Upper lobe of right lung (tissue), 1 donor: ENCODE measurements at regions not wholly inside any gene's neighbourhood (a gene's known extent, or its start where the extent isn't known, plus 50 kb on each side); places are given as distances from the start of the nearest gene placed in this dataset.

Experiments
- ATAC-seq: fragments of 200-7000 bp; cut with Tn5 transposase; one replicate; pipeline ENCODE4 v1.9.1; 2020; ENCODE audit warnings: mild to moderate bottlenecking, moderate library complexity
- DNase-seq: peaks from one replicate; pipeline ENCODE4 v3.0.0-alpha.2; 2020
- H3K27ac ChIP-seq: fragments of 200-600 bp; one replicate; pipeline ENCODE4 v1.8.0; 2022
- H3K27me3 ChIP-seq: fragments of 200-600 bp; one replicate; pipeline ENCODE4 v1.8.0; 2022; ENCODE audit warnings: mild to moderate bottlenecking
- H3K36me3 ChIP-seq: fragments of 200-600 bp; one replicate; pipeline ENCODE4 v1.8.0; 2022
- H3K4me1 ChIP-seq: fragments of 200-600 bp; one replicate; pipeline ENCODE4 v1.8.0; 2022
- H3K4me3 ChIP-seq: fragments of 200-600 bp; one replicate; pipeline ENCODE4 v1.8.0; 2022; ENCODE audit warnings: mild to moderate bottlenecking
- H3K9me3 ChIP-seq: fragments of 200-600 bp; one replicate; pipeline ENCODE4 v1.8.0; 2022
- CTCF ChIP-seq: fragments of 200-600 bp; IDR thresholded peaks from one replicate; pipeline ENCODE4 v1.8.0; 2022; ENCODE audit warnings: antibody characterized with exemption
- intact Hi-C: fragments of 100-400 bp; cut with DNase I; formaldehyde crosslinking; loops from one replicate; pipeline ENCODE4 v1.11.0; 2022
- donor health status: DM: no; HTN: yes; CAD: no; lungs with severe emphysema.

- Histone ChIP-seq H3K27me3 (no peaks in the 10 kb centered on the region), H3K4me1 (no peaks in the 10 kb centered on the region), H3K27ac (no peak overlapping the region), H3K4me3 (no peak overlapping the region), H3K36me3 (no peaks in the 10 kb centered on the region), H3K9me3 (no peaks in the 10 kb centered on the region)
- no peak for TF ChIP-seq CTCF
- ATAC-seq (no peak), DNase-seq (no peak)
- intact Hi-C loops = no loop called here
Measured at GRCh38 chr16:16884451-16884850, 505.5 kb downstream of the NPIPA7 start.

GRCh38 chr16:16887193-16887592 is 508.3 kb downstream of the NPIPA7 start:
- Histone ChIP-seq H3K4me3 (no peak overlapping the region), H3K27ac (no peak overlapping the region), H3K36me3 (no peaks in the 10 kb centered on the region), H3K9me3 (no peaks in the 10 kb centered on the region), H3K27me3 (no peaks in the 10 kb centered on the region), H3K4me1 (no peaks in the 10 kb centered on the region)
- intact Hi-C loops = no loop called here
- TF ChIP-seq CTCF = no peak
- ATAC-seq (no peak), DNase-seq (no peak)

DNA sequence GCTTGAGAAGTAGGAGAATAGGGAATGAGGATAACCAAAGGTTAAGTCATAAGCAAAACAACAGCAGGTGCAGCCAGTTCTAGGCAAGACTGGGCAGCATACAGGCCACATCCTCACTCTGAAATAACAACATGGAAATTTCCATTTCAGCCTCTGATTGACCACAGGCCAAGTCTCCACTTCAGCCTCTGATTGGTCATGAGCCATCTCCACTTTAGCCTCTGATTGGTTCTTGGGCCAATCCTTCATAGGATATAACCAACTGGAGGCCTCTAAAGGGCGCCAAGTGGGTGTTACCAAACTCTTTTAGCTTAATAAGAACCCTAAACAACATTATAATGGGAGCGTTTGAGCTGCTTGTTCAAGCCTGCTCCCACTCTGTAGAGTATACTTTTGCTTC is 512.0 kb downstream of the NPIPA7 start:
- intact Hi-C loops = no loop called here
- TF ChIP-seq CTCF = no peak

DNA sequence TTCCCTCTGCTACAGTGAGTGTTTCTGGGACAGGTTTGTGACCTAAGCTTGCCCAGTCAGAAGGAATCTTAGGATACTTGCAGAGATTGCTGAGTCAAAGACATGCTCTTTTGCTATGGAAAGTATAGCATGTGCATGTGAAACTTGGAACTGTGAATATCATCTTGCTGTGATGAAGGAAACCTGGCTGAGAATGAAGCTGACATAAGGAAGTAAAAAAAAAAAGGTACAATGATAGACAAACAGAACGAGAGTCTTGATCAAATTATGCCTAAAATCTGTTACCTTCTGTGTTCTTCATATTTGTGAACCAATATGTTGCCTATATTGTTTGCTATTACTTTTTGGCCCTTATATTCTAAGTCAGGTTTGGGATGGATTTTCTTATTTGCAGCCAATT is 525.7 kb downstream of the NPIPA7 start:
- DNase-seq = no peak
- H3K9me3 ChIP-seq = peaks cover 6% of the 10 kb centered on the region
- ATAC-seq = no peak
- H3K27me3 ChIP-seq = no peaks in the 10 kb centered on the region
- no peak for TF ChIP-seq CTCF
- no peak overlapping the region for H3K27ac ChIP-seq
- no peak overlapping the region for H3K4me3 ChIP-seq
- no peaks in the 10 kb centered on the region for H3K36me3 ChIP-seq
- H3K4me1 ChIP-seq = no peaks in the 10 kb centered on the region
- intact Hi-C loops = no loop called here

More for the DNA sequence above, 512.0 kb downstream of the NPIPA7 start:
- H3K9me3 ChIP-seq = no peaks in the 10 kb centered on the region
- no peaks in the 10 kb centered on the region for H3K27me3 ChIP-seq
- no peaks in the 10 kb centered on the region for H3K4me1 ChIP-seq
- H3K36me3 ChIP-seq = no peaks in the 10 kb centered on the region
- H3K27ac ChIP-seq = no peak overlapping the region
- no peak overlapping the region for H3K4me3 ChIP-seq
- ATAC-seq (no peak), DNase-seq (no peak)

DNA sequence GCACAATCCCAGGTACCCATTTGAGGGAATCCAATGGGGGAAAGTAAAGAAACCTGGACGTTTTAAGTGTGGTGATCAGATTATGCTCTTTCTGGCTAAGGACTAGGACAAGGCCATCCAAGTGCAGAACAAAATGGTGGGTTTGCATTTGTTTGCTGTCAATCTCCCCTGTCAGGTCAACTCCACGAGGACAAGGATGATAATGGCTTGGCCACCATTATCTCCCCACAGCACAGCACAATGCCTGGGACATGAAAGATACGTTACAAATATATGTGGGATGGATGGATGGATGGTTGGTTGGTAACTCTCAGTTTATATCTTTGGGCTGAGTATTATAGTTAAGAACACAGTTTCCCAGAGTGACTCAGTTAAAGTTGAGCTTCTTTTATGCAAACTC is 526.9 kb downstream of the NPIPA7 start:
- intact Hi-C loops = no loop called here
- ATAC-seq (no peak), DNase-seq (no peak)
- Histone ChIP-seq H3K36me3 (no peaks in the 10 kb centered on the region), H3K27ac (no peak overlapping the region), H3K27me3 (no peaks in the 10 kb centered on the region), H3K4me3 (no peak overlapping the region), H3K4me1 (no peaks in the 10 kb centered on the region), H3K9me3 (peaks cover 6% of the 10 kb centered on the region)
- no peak for TF ChIP-seq CTCF

DNA sequence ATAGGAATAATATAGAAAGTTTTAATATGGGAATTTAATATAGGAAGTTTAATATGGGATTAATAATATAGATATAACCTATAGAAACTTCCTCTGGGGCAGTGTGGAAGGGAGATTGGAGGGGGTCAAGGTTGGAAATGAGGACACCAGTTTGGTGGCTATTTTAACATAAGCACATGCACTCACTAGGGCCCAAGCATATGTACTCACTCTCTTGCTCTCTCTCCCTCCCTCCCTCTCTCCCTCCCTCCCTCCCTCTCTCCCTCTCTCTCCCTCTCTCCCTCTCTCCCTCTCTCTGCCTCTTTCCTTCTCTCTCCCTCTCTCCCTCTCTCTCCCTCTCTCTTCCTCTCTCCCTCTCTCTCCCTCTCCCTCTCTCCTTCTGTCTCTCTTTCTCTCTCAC is 528.1 kb downstream of the NPIPA7 start:
- no peak for TF ChIP-seq CTCF

More for the DNA sequence above, 528.1 kb downstream of the NPIPA7 start:
- Histone ChIP-seq H3K27ac (no peak overlapping the region), H3K36me3 (no peaks in the 10 kb centered on the region), H3K4me3 (no peak overlapping the region), H3K4me1 (no peaks in the 10 kb centered on the region), H3K9me3 (peaks cover 6% of the 10 kb centered on the region), H3K27me3 (no peaks in the 10 kb centered on the region)
- intact Hi-C loops = no loop called here
- DNase-seq (no peak), ATAC-seq (no peak)
